ENCODE measurements at regions not wholly inside any gene's neighbourhood (a gene's known extent, or its start where the extent isn't known, plus 50 kb on each side); places are given as distances from the start of the nearest gene placed in this dataset.

- TF ChIP-seq CTCF (IDR thresholded peaks at IDR 0.05; ENCODE audit: insufficient read depth, low read length, poor library complexity, severe bottlenecking): no peak
- no peak for DNase-seq (ENCODE audit: low read depth)
- no peak overlapping the region for H3K4me3 ChIP-seq (ENCODE audit: low read depth, low read length)
- H3K36me3 ChIP-seq (ENCODE audit: control insufficient read depth, insufficient read depth, low read length): no peaks in the 10 kb centered on the region
- no peaks in the 10 kb centered on the region for H3K27me3 ChIP-seq (ENCODE audit: control insufficient read depth, insufficient read depth, low read length)
Observed at GRCh38 chr7:130931423-130931822, 197.4 kb upstream of the KLF14 start.

- H3K36me3 ChIP-seq (ENCODE audit: control insufficient read depth, insufficient read depth, low read length): no peaks in the 10 kb centered on the region
- no peak for TF ChIP-seq CTCF (IDR thresholded peaks at IDR 0.05; ENCODE audit: insufficient read depth, low read length, poor library complexity, severe bottlenecking)
Observed at GRCh38 chr7:130932088-130932487, 198.1 kb upstream of the KLF14 start.

GRCh38 chr7:130932667-130933432 is 198.8 kb upstream of the KLF14 start:
- Histone ChIP-seq H3K36me3 (ENCODE audit: control insufficient read depth, insufficient read depth, low read length) (no peaks in the 10 kb centered on the region), H3K4me3 (ENCODE audit: low read depth, low read length) (no peak overlapping the region), H3K27me3 (ENCODE audit: control insufficient read depth, insufficient read depth, low read length) (no peaks in the 10 kb centered on the region)
- no peak for DNase-seq (ENCODE audit: low read depth)
- no peak for TF ChIP-seq CTCF (IDR thresholded peaks at IDR 0.05; ENCODE audit: insufficient read depth, low read length, poor library complexity, severe bottlenecking)

More at GRCh38 chr7:130932088-130932487, 198.1 kb upstream of the KLF14 start:
- DNase-seq (ENCODE audit: low read depth): no peak
- Histone ChIP-seq H3K4me3 (ENCODE audit: low read depth, low read length) (no peak overlapping the region), H3K27me3 (ENCODE audit: control insufficient read depth, insufficient read depth, low read length) (no peaks in the 10 kb centered on the region)

- no peak for DNase-seq (ENCODE audit: low read depth)
- TF ChIP-seq CTCF (IDR thresholded peaks at IDR 0.05; ENCODE audit: insufficient read depth, low read length, poor library complexity, severe bottlenecking): no peak
- no peaks in the 10 kb centered on the region for H3K36me3 ChIP-seq (ENCODE audit: control insufficient read depth, insufficient read depth, low read length)
- H3K27me3 ChIP-seq (ENCODE audit: control insufficient read depth, insufficient read depth, low read length): no peaks in the 10 kb centered on the region
- H3K4me3 ChIP-seq (ENCODE audit: low read depth, low read length): no peak overlapping the region
Observed at GRCh38 chr7:130933919-130934318, 199.9 kb upstream of the KLF14 start.

- no peak for DNase-seq (ENCODE audit: low read depth)
- no peak for TF ChIP-seq CTCF (IDR thresholded peaks at IDR 0.05; ENCODE audit: insufficient read depth, low read length, poor library complexity, severe bottlenecking)
- Histone ChIP-seq H3K36me3 (ENCODE audit: control insufficient read depth, insufficient read depth, low read length) (no peaks in the 10 kb centered on the region), H3K27me3 (ENCODE audit: control insufficient read depth, insufficient read depth, low read length) (no peaks in the 10 kb centered on the region), H3K4me3 (ENCODE audit: low read depth, low read length) (no peak overlapping the region)
Observed at GRCh38 chr7:130935564-130936157, 201.7 kb upstream of the KLF14 start.

Data from kidney epithelial cell (primary cell).